T-helper 2 cell treated with Interferon-gamma antibody and Interleukin-4, amounts not matched to agents 100 ng/mL and 5 ng/mL, for 36 hours (primary cell): ENCODE measurements at regions not wholly inside any gene's neighbourhood (a gene's known extent, or its start where the extent isn't known, plus 50 kb on each side); places are given as distances from the start of the nearest gene placed in this dataset.

Source experiments
- intact Hi-C: fragments of 100-400 bp; cut with micrococcal nuclease; formaldehyde crosslinking; loops from one replicate; pipeline ENCODE4 v1.15.1; 2023

DNA sequence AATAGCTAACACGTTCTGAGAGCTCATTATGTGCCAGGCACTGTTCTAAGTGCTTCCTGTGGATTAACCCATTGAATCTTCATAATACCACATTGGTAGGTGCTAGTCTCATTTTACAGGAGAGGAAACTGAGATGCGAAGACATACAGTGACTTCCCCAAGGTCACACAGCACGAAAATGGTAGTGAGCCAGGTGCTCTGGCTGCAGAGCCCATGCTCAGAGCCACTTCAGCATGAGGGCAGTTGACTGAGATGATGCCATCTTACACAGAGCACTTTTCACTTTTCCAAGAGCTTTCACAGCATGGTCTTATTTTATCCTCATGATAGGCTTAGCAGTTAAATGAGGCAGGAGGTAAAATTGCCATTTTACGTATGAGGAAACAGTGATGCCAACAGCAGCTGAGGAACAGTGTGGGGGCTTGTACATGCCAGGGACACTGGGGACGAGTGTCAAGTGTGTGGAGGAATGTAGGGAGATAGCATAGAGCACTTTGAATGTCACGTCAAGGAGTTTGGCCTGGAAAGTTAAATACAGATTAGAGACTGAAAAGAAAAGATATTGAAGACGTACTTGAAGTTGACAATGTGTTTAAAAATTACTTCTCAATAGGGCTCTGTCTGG is 180.0 kb downstream of the KIF4B start:
- intact Hi-C loops, result no loop called here

DNA sequence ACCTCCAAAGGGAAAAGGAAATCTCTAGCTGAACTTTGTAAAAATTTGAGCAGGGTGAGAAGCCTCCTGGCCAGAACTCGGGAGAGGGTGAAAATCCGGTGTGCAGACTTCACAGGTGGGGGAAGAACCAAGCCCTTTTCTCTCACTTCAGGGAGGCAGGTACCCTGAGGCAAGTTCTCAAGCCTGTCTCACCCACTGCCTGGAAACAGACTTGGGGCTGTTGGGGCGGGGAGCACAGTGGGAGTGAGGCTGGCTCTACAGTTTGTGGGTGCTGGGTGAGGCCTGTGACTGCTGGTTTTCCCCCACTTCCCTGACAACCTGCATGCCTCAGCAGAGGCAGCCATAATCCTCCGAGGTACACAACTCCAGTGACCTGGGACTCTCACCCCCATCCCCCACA is 187.1 kb downstream of the KIF4B start:
- intact Hi-C loops, result no loop called here

DNA sequence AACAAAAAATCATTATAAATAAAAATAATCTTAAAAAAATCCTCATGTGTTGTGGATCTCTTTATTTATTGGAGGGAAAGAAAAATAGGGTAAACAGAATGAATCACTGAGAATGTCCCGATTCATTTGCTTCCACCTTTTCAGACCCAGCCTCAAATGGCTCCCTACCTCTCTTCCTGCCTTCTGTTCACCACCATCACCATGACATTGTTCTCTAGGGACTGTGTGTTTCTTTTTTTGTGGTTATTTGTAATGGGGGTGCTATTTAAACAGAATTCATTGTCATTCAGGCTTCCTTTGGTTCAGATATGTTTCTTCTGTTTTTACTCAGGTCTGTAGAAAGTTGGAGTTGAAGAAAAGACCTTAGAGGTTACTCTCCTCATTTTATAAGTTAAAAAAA is 198.2 kb downstream of the KIF4B start:
- intact Hi-C loops, result no loop called here

DNA sequence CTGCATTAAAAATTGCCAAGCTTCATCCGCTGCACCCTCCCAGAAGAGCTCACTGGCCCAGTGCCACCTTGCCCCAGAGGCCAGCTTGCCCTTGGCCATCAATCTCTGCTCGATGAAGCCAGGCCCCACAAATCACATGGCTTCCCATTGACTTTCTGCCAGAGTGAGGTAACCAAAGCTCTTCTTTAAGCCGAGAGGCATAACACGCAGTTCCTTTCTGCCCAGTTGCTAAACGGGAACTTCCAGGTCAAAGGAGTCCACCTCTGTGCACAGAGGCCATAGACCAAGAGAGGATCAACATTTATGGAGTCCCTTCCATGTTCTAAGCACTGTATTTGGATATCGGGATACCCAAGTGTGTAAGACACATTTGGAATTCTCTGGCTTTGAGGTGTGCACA is 208.8 kb downstream of the KIF4B start:
- intact Hi-C loops, result no loop called here

DNA sequence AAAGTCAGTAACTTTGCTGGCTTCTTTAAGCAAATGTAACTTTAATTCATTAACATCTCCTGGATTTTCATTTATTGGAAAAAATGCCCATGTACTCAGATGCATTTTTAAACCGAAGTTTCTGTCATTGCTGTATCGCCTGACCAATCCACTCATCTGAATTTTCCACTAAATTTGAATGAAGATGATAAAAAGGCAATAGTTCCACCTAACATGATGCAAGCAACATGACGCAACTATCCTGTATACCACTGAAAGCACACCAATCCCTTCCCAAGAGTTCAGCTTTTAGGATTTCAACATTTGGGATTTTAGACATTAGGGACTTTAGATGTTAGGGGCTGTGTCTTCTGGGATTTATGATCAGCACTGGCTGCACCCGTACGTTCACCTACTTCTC is 215.6 kb downstream of the KIF4B start:
- intact Hi-C loops, result no loop called here

DNA sequence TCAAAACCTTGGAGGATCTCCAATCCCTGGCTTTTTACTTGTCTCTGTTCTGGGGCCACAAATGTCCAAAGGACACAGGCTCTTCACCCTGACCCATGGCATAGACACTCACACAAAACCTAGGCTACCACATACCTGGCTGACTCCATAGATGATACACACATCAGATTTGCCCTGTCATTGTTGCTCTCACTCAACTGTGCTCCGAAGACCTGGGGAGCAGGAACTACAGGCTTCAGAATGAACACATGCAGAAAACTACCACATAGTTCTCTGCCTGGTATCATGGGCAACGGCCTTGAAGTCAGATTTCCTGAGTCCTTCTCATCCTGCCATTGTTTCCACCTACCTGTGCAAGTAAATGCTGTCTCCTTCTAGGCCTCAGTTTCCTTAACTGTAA is 226.2 kb downstream of the KIF4B start:
- intact Hi-C loops, result no loop called here

DNA sequence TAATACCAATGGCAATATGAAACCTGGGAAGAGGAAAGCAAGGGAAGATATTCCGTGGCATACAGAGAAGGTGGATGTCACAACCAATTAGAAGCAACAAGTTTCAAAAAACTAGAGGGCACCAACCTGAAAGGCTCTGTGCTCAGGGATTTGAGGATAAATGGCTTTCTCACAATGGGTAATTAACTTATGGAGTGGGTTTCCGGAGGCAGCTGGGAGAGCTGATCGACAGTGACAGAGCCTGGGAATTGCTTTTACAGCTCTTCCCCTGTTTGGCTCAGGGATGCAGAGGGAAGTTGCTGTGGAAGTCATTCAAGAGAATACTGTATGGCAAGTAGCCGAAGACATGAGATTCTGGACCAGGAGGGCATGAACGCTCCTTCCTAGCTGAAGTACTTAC is 237.0 kb downstream of the KIF4B start:
- intact Hi-C loops, result no loop called here

DNA sequence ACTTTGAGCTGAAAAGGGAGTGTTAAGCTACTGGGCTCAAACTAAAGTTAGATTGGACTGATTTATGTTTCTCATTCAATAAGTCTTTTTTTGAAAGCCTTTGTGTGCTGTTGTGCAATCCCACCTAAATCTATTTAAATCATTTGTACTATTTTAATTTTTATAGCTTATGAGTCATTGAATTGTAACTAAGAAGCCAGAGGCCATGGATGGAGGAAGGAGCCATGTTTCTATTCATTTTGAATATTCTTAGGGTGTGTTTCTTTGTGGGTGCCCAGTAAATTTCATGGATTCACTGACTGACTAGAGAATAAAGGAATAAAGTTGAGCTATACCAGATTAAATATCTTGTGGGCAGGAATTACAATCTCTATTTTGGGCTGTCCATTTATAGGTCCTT is 238.5 kb downstream of the KIF4B start:
- intact Hi-C loops, result no loop called here

DNA sequence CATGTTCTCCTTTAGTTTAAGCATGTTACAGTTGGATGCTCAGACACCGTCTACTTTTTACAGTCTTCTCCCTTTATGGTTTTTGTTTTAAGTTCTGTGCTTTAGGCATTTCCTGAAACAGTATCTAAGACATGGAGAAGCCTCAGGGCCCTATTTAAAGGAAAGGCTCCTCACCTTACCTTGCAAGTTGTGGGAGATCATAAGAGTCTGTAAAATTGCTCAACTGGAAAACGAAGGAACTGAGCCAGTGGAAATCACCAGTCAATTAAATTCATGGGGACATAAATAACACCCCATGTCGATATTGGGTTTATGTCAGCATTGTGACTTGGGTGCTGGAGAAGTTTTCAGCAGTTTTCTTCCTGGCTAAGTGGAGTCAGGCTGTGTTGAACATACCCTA is 239.2 kb downstream of the KIF4B start:
- intact Hi-C loops, result no loop called here

DNA sequence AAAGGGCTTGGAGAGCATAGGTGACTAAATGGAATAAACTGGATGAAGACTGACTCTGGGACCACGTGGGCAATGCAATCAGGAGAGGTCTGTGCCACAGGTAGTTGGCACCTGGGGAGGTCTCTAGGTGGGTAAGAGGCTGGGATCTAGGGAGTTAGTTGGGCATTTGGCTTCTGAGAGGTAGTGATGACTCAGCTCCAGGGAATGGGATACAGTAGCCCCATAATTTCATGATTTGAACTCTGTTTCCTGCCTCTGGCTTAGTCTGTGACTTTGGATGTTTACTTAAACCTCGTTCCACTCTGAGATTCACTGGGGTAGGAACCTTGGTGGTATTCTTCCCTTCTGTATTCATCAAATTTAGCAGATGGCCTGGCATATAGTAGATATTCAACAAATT is 240.8 kb downstream of the KIF4B start:
- intact Hi-C loops, result no loop called here

DNA sequence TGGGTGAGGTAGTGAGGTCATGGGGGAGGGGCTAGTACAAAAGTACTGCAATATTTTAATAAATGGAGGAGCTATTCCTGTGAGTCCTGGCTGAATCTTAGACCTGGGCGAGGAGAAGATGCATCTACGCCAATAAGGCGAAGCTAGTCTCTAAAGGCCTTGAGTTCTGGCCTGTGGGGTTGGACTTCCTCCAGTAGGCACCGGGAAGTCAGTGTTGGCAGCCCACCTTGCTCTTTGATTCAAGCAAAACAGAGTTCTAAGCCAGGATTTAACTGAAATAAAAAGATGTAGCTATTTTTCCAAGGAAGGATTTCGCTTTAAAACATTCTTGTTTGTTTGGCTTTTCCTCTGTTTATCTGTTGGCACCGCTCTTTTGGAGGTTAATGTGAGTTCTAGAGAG is 244.6 kb downstream of the KIF4B start:
- intact Hi-C loops, result no loop called here

DNA sequence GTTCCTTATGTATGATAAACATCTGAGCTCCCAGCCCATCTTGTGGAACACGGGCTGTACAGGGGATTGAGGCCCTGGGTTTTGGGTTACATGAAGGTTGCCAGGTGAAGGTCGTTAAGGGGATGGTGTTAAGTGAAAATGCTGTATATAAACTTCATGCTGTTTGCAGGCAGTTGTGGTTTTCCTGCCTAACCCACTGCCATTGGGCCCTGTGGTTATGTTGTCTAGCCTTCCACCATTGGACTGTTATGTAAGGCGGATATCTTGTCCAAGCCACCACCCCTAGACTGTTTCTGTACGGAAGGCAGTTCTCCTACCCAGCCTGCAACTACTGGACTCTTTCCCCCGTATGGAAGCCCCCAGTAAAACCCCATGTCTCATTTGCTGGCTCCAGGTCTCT is 246.1 kb downstream of the KIF4B start:
- intact Hi-C loops, result no loop called here

DNA sequence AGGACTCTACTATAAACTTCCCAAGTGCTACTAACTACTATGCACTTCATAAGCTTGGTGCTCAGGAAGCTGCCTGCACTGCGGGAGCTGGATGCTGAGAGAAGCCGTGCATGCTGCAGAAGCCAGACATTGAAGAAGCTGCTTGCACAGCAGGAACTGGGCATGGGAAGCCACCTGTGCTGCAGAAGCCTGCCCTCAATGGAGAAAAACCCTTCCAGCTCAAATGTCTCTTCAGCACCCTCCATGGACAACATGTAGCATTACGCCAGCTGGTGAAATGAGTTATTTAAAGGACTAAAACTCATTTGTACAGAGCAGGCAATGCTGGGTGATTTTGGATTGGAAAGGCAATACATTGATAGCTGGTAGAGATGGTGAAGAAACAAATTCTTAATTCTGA is 247.2 kb downstream of the KIF4B start:
- intact Hi-C loops, result no loop called here

DNA sequence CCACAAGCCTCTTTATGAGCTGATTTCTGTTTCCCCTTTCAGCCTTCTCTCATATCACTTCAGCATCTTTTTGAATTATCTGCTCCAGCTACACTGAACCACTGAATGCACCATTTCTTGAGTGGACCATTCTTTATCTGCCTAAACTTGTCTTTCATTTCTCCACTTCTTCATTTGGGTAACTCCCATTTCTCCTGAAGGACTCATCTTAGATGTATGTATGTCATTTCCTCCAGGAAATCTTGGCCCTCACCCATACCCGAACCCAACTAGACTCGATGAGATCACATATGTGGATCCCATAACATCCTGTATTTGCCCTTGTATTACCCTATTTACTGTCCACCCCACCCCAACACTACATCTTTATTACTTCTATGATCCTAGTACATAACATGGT is 249.8 kb downstream of the KIF4B start:
- intact Hi-C loops, result no loop called here

DNA sequence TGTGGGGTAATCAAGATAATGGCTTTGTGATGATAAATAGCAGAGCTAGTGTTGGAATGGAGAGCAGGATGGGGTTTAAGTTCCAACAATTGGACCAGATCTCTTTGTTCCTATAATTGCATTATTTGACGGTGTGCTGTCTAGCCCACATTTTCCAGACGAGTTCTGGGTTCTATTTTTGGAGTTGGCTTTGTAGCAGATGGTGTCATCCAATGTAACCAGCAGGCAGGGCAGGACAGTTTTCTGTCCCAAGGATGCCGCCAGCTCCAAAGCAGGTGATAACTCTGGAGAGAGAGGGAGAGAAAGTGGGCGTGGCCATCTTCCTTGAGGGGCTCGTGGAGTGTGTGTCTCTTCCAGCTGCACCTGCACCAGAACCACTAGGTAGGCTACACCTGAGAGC is 251.3 kb downstream of the KIF4B start:
- intact Hi-C loops, result no loop called here

DNA sequence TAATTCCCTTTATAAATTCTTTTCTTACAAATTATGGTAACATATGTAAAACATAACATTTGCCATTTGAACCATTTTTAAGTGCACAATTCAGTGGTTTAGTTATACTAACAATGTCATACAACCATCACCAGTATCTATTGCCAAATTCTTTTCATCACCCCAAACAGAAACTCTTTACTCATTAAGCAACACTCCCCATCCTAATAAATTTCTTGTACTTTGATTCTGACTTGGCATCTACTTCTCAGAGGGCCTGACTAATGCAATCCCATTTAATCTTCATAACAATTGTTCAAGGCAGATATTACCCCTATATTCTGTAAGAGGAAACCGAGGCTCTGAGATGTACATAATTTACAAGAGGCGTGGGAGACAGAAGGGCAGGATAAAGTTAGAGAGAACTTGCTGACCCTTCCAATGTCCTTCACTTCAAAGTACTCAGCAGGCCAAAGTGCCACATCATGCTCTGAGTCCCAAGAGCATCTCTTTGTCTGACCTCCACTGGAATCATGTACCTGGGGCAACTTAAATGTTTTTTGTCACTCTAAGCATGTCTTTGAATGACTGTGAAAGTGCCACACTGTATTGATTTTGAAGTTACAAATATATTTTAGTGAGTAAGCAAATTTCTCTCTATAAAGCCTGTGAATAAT is 255.3 kb downstream of the KIF4B start:
- intact Hi-C loops, result no loop called here

DNA sequence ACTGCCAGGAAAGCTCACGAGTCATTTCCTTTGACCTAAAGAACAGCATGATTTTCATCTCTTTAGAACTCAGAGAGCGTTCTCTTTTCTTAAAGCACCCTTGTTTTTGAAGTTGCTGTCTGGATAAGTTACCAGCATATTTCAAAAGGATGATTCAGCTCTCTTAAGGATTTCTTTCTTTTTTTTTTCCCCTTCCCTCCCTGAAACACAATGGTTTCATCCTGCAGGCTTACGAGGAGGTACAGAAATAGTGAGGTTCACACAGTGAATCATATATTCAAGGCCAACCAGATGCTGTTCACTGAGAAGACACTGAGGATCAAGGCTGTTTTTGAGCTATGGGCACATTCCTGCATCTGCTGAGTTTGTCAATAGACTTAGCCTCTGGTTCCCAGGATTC is 257.2 kb downstream of the KIF4B start:
- intact Hi-C loops, result no loop called here

DNA sequence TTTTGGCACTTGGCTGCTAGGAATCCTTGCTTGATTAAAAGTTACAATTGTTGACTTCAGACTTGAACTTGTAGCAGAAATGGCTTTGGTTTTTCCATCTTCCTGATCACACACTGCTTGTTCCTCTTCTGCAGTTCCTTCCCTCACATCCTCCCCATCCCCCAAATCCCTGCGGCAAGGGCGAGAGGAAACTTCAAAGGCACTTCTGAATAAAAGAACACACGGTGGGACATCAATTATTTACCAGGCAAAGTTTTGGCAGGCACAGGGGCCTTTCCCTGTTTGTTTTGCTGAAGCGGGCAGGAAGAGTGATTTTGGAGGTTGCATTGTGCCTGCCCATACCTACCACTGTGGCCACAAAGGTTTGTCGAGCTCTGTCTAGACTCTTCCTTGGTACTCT is 260.9 kb downstream of the KIF4B start:
- intact Hi-C loops, result no loop called here

DNA sequence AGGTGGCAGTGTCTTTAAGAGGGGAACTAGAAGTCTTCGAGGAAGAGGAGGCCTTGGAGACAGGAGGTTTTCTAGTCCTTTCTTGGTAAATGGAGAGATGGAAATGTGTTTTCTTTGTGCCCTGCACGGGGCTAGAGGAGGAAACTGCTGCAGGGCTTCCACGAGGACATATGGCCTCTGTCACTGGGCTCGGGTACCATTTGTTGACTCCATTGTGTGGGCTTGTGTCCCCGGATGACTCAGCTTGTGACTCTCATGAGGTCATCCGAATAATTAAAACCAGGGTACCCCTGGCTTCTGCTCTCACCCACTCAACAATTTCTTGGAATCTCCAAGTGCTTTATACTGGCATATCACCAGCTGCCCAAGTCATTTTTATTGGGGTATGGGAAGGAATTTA is 261.7 kb downstream of the KIF4B start:
- intact Hi-C loops, result no loop called here

DNA sequence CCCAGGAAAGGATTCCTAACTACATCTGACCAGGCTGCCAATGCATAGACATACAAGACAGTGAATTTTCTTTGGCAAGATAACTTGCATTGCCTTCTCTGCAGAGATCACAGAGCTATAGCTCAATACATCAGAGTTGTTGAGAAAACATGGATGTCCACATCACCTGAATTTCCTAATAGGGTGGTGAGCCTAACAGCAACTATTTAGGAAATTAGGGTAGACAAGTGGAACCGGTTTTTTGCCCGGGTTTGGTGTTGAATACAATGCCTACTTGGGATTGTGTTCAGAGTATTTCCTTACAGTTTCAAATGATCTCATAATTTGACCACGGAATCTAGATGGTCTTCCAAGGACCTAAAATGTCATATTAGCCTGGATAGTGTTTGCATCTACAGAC is 262.7 kb downstream of the KIF4B start:
- intact Hi-C loops, result no loop called here

DNA sequence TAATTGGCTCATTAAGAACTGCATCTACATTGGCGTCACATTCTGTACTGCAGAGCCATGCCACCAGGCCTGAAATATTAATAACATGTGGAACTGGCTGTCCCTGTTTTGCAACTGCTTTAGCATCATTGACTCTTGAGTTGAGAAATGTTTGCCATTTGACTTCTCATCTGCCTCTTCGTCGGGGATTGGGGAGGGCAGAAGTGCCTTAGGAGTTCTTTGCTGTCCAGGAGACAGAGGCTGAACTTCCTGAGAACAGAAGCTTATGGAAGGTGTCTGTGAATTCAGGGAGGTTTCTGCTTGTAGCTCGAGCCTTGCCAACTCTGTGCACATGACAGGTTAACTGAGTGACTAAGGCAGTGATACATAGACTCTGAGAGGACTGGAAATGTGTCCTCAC is 265.0 kb downstream of the KIF4B start:
- intact Hi-C loops, result no loop called here

DNA sequence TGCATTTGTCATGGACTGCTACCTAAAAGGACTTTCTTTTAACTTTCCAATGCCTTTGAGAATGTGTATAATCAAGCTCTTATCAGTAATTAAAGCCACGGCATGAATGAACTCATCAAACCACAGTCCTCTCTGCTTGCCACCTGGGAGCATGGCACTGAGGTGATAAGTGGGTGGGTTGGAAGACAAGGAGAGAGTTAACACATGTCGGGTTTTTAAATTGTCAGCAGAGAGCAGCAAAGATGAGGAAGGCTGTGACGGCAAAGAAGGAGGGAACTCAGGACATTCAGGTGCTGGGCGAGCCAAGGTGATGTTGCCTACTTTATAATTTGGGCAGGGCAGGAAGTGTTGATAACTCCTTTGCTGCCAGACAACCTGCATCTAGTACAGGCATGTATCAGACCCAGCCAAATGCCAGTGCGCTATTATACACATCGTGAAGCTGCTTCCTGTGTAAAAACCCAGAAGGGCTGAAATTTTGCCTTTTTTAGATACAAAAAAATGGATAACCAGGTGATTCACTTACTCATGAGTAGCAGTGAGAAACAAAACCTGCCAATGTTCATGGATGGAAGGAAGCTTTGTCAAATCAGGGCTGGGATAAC is 269.1 kb downstream of the KIF4B start:
- intact Hi-C loops, result no loop called here

DNA sequence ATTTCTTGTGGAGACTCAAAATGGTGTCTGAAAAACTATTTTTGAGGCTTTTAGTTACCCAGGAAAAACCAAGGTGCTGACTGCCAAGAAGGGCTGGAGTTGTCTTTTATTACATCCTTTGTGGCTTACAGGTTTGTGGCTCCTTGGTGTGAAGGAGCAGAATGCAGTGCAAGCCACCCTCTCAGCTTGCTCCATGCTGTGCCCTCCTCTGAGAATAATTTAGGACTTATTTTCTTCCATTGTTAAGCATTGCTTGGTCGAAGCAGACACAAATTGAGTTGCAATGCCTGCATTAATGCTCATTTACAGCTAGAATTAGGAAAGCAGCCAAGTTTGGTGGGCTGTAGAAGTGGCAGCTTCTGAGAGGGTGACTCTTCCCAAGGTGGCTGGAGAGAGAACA is 272.2 kb downstream of the KIF4B start:
- intact Hi-C loops, result no loop called here
